Upper lobe of left lung (tissue), 6 donors: ENCODE measurements at regions not wholly inside any gene's neighbourhood (a gene's known extent, or its start where the extent isn't known, plus 50 kb on each side); places are given as distances from the start of the nearest gene placed in this dataset.

Experiments used
- ATAC-seq, 2 donors: fragments of 200-7000 bp; cut with Tn5 transposase; one replicate each; pipeline ENCODE4 v1.9.1; 2022; ENCODE audit warnings: mild to moderate bottlenecking in 2 of 2, moderate library complexity in 2 of 2; ENCODE audit not compliant: low FRiP score in 2 of 2
- DNase-seq, 2 donors: peaks; one replicate each; pipeline ENCODE4 v3.0.0-alpha.2; 2019 to 2020
- H3K27ac ChIP-seq, 4 donors: fragments of 200-600 bp; sonication (generic); one replicate each; pipeline ENCODE4 v1.5.1; 2016 to 2019
- H3K27me3 ChIP-seq, 4 donors: fragments of 200-600 bp; sonication (generic); one replicate each; pipeline ENCODE4 v1.5.1; 2017 to 2019
- H3K36me3 ChIP-seq, 4 donors: fragments of 200-600 bp; sonication (generic); one replicate each; pipeline ENCODE4 v1.5.1; 2016 to 2019
- H3K4me1 ChIP-seq, 4 donors: fragments of 200-600 bp; sonication (generic); one replicate each; pipeline ENCODE4 v1.5.1; 2018 to 2019
- H3K4me3 ChIP-seq, 4 donors: fragments of 200-600 bp; sonication (generic); one replicate each; pipeline ENCODE4 v1.5.1; 2017 to 2019; ENCODE audit warnings: mild to moderate bottlenecking in 2 of 4, moderate library complexity in 1 of 4
- H3K9me3 ChIP-seq, 4 donors: fragments of 200-600 bp; sonication (generic); one replicate each; pipeline ENCODE4 v1.5.1; 2018 to 2019
- CTCF ChIP-seq, 6 experiments: fragments of 450-650 bp in 4 of 6; fragments of 200-600 bp in 2 of 6; sonication (generic) in 2 of 6; IDR thresholded peaks; one replicate each; pipeline ENCODE4 v1.5.1; 2016 to 2019; ENCODE audit warnings: antibody characterized with exemption in 6 of 6
- EP300 ChIP-seq, 4 donors: sonication (generic); formaldehyde crosslinking; IDR thresholded peaks; one replicate each; pipeline ENCODE4 v1.5.1; 2017; ENCODE audit warnings: antibody characterized with exemption in 4 of 4, control low read depth in 2 of 4
- POLR2A ChIP-seq, 4 donors: fragments of 450-650 bp; IDR thresholded peaks; one replicate each; pipeline ENCODE4 v1.5.1; 2016 to 2017; ENCODE audit warnings: antibody characterized with exemption in 4 of 4, mild to moderate bottlenecking in 2 of 4
- POLR2AphosphoS5 ChIP-seq, 2 donors: sonication (generic); formaldehyde crosslinking; IDR thresholded peaks; one replicate each; pipeline ENCODE4 v1.5.1; 2017; ENCODE audit warnings: antibody characterized with exemption in 2 of 2
- WGBS, 2 donors: methylation state at CpG; one replicate each; pipeline ENCODE4 v1.1.5; 2017 to 2018; 5-methylcytosine and 5-hydroxymethylcytosine counted together
- donor health status: DM: no; HTN: no; CAD: no; lungs with moderate emphysema.
- donor health status: DM: no; HTN: yes; CAD: no; lungs with severe emphysema.

- DNase-seq (no peak), ATAC-seq (peak in 1 of 2 donors; percentile 10)
- Histone ChIP-seq H3K27ac (no peak overlapping the region), H3K4me3 (no peak overlapping the region), H3K27me3 (no peaks in the 10 kb centered on the region), H3K36me3 (no peaks in the 10 kb centered on the region), H3K9me3 (no peaks in the 10 kb centered on the region), H3K4me1 (peaks cover 0 to 3% (median 2%) of the 10 kb centered on the region in 4 donors)
- TF ChIP-seq POLR2AphosphoS5 (IDR thresholded peaks at IDR 0.05) (no peak), POLR2A (IDR thresholded peaks at IDR 0.05) (no peak), EP300 (IDR thresholded peaks at IDR 0.05) (no peak)
- WGBS, 2 donors, result 57 to 75% methylated on average over 2 of the region's 2 CpGs
Observed at GRCh38 chr5:120895660-120896059, 431.6 kb downstream of the PRR16 start.

DNA sequence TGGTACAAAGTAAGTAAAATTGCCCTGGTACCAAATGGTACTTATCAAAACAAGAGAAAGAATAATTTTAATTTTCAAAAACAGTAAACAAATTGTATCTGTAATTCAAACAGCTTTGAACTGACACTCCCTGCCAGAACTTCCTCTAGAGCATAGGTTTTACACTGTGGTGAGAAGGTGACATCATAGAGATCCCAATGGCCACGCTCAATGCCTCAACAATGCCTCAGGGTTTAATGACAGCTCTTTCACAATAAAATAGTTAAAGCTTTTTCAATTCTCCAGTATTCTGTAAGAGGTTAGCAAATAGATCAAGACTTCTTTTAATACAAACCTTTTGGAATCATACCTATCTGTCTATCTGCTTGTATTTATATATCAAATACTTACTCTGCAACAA, 437.1 kb downstream of the PRR16 start:
- no peaks in the 10 kb centered on the region for H3K9me3 ChIP-seq
- TF ChIP-seq CTCF (IDR thresholded peaks at IDR 0.05), result no peak
- TF ChIP-seq POLR2A (IDR thresholded peaks at IDR 0.05), result no peak
- no peak for TF ChIP-seq POLR2AphosphoS5 (IDR thresholded peaks at IDR 0.05)
- no peak for TF ChIP-seq EP300 (IDR thresholded peaks at IDR 0.05)
- no peak overlapping the region for H3K27ac ChIP-seq
- no peaks in the 10 kb centered on the region for H3K27me3 ChIP-seq
- WGBS, 2 donors, result 59 to 68% methylated on average over 1 of the region's 1 CpG
- ATAC-seq (no peak), DNase-seq (no peak)
- H3K4me1 ChIP-seq, result no peaks in the 10 kb centered on the region
- no peaks in the 10 kb centered on the region for H3K36me3 ChIP-seq
- H3K4me3 ChIP-seq, result no peak overlapping the region

- ATAC-seq, result no peak
- 98 to 100% methylated on average over 1 of the region's 1 CpG for WGBS, 2 donors
- TF ChIP-seq CTCF (IDR thresholded peaks at IDR 0.05), result no peak
- no peak for TF ChIP-seq POLR2AphosphoS5 (IDR thresholded peaks at IDR 0.05)
- no peak for TF ChIP-seq POLR2A (IDR thresholded peaks at IDR 0.05)
- TF ChIP-seq EP300 (IDR thresholded peaks at IDR 0.05), result no peak
Observed at GRCh38 chr5:120907953-120908352, 443.9 kb downstream of the PRR16 start.

GRCh38 chr5:120910629-120911028, 446.5 kb downstream of the PRR16 start:
- ATAC-seq (no peak), DNase-seq (no peak)
- Histone ChIP-seq H3K27ac (no peak overlapping the region), H3K4me3 (no peak overlapping the region), H3K4me1 (no peaks in the 10 kb centered on the region), H3K36me3 (no peaks in the 10 kb centered on the region), H3K27me3 (no peaks in the 10 kb centered on the region), H3K9me3 (no peaks in the 10 kb centered on the region)
- TF ChIP-seq EP300 (IDR thresholded peaks at IDR 0.05) (no peak), CTCF (IDR thresholded peaks at IDR 0.05) (no peak), POLR2AphosphoS5 (IDR thresholded peaks at IDR 0.05) (no peak), POLR2A (IDR thresholded peaks at IDR 0.05) (no peak)
- WGBS, 2 donors, result 39 to 43% methylated on average over 1 of the region's 1 CpG

More at GRCh38 chr5:120907953-120908352, 443.9 kb downstream of the PRR16 start:
- no peak for DNase-seq
- no peaks in the 10 kb centered on the region for H3K4me1 ChIP-seq
- no peaks in the 10 kb centered on the region for H3K27me3 ChIP-seq
- H3K9me3 ChIP-seq, result no peaks in the 10 kb centered on the region
- no peaks in the 10 kb centered on the region for H3K36me3 ChIP-seq
- H3K4me3 ChIP-seq, result no peak overlapping the region
- no peak overlapping the region for H3K27ac ChIP-seq

DNA sequence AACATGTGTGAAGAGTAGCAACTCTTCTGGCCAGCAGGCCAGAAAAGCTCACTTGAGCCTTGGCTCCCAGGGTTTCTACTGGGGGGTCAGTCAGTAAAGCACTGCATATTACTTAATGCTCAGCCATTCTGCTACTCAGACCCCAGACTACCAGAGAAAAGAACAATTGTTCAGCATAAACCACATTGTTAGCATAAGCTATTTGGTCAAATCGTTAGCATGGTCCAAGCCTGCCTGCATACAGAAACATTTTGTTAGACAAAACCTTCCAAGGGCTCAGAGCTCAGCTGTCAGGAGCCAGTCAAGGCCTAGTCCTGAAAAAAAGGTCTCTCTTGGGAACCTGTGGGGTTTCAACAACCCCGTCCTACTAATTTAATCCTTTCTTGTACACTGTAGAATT, 449.3 kb downstream of the PRR16 start:
- WGBS, 2 donors, result 75 to 82% methylated on average over 2 of the region's 2 CpGs
- ATAC-seq, result no peak
- TF ChIP-seq POLR2A (IDR thresholded peaks at IDR 0.05), result no peak
- no peak for TF ChIP-seq EP300 (IDR thresholded peaks at IDR 0.05)
- no peak for TF ChIP-seq CTCF (IDR thresholded peaks at IDR 0.05)
- TF ChIP-seq POLR2AphosphoS5 (IDR thresholded peaks at IDR 0.05), result no peak

More for the DNA sequence above, 449.3 kb downstream of the PRR16 start:
- H3K27ac ChIP-seq, result no peak overlapping the region
- no peaks in the 10 kb centered on the region for H3K36me3 ChIP-seq
- H3K4me1 ChIP-seq, result no peaks in the 10 kb centered on the region
- no peaks in the 10 kb centered on the region for H3K9me3 ChIP-seq
- H3K27me3 ChIP-seq, result no peaks in the 10 kb centered on the region
- no peak overlapping the region for H3K4me3 ChIP-seq
- no peak for DNase-seq
